NCI-H146 treated with DMSO at 0.1 percent for 48 hours (cell line): ENCODE measurements at regions not wholly inside any gene's neighbourhood (a gene's known extent, or its start where the extent isn't known, plus 50 kb on each side); places are given as distances from the start of the nearest gene placed in this dataset.
A peak's percentile ranks its signal among the peaks of the same experiment; 100 is the strongest.
"Not testable (repeated sequence)": the region's sequence is repeated elsewhere in the genome, so short reads cannot be mapped to it uniquely, and the experiment has no call there.

Source experiments
- DNase-seq: peaks from one replicate; lab custom pipeline; 2025; ENCODE audit not compliant: unreplicated experiment; lab: John Stamatoyannopoulos, UW

DNA sequence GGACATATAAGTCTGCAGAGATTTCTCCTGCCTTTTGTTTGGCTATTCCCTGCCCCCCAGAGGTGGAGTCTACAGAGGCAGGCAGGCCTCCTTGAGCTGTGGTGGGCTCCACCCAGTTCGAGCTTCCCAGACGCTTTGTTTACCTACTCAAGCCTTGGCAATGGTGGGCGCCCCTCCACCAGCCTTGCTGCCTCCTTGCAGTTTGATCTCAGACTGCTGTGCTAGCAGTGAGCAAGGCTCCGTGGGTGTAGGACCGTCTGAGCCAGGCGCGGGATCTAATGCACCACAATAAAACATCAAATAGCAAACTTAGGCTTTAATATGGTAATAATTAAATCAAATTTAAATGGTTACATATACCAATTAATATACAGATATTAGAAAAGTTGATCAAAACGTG, 525.4 kb downstream of the RERGL start:
- not testable (repeated sequence) for DNase-seq

DNA sequence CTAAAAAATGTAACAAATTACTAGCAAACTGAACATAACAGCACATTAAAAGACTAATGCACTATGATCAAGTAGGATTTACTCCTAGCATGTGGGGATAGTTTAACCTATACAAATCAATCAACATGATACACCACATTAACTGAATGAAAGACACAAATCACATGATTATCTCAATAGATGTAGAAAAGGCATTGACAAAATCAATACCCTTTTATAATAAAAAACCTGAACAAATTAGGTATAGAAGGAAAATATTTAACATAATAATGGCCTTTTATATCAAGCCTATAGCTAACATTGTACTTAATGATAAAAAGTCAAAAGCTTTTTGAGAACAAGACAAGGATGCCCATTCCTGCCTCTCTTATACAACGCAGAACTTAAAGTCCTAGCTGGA, 540.0 kb downstream of the RERGL start:
- DNase-seq: no peak

- DNase-seq: no peak
Observed at GRCh38 chr12:17540921-17541320, 549.1 kb downstream of the RERGL start.

GRCh38 chr12:17528394-17528793, 561.6 kb downstream of the RERGL start:
- DNase-seq: peak; percentile 60

DNA sequence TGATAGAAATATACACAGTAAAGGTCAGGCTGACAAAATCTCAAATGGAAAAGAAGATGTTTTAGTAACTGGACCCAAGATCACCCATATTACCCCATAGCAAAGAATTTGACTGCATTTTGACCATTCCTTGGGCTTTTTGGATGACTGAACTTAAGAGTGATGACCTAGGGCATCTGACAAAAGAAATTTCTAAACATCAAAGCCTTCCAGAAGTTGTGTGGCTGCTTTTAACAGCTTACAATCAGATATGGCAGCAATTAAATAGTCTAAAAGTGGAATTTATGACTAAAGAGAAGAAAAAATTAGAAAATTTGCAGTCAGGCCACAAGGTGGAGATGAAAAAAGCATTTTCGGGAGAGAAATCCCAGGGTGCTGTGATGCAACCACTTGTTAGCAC, 563.0 kb downstream of the RERGL start:
- DNase-seq: no peak

GRCh38 chr12:17511369-17511768, 578.6 kb downstream of the RERGL start:
- no peak for DNase-seq

DNA sequence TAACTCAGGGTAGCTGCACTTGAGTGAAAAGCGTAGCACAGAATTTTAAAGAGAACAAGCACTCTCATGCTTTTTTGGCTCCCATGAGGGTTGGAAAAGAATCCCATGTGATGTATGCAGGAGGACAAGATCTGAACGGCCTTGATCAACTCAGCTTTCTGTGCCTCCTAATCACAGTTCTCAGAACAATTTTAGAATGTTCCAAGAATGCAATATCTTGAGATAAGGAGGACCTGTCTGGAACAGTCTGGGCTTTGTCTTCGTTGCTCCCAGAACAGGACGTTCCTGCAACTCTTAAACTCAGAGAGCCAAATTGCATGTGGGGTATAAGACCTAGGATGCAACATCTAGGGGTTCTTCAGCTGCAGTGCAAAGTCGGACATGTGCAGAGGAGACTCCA, 582.7 kb downstream of the RERGL start:
- no peak for DNase-seq

GRCh38 chr12:17503742-17504141, 586.3 kb downstream of the RERGL start:
- DNase-seq: no peak

DNA sequence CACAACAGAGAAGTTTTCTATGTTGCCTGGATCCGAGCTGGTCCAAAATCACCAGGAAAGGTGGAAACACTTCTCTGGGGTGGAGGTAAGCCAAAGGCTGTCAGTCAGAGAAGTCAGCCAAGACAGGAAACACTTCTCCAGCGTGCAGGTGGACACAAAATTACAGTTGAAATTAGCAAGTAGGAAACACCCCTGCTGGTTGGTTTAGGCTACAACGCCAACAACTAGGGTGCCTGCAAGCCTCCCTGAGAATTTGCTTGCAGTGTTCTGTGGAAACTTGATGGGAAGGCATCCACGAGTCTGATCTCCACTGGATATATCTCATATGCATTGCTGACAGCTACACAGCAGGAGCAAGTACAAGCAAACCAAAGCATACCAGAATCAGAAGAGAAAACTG, 600.5 kb downstream of the RERGL start:
- DNase-seq: no peak

DNA sequence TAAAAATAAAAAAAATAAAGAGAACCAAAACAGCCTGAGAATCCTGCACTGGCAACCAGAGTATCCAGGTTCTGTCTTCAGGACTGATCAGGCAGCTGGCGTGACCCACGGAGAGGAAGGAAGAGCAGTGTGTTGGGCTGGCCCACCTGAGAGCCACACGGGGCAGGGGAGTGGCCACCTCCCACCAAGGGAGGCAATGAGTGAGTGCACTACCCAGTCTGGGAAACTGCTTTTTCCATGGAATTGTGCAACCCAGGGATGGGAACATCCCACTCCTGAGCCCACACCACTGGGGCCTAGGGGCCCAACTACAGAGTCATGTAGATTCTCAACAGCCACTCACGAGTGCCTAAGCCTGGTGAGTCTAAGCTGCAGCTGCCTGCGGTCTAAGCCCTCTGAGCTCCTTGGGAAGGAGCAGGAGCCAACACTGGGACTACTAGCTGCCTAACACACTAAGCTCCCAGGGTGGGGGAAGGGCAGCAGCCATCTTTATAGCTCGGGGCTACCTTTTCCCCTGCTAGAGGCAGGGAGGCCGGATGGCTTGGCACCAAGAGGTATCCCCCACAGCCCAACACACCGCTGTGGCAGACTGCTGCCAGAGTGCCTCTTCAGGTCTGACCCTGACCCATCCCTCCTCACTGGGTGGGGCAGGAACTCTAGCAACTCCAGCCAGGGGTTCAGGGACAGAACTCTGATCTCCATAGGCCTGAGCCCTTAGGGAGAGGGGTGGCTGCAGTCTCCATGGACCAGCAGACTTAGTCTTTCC, 610.9 kb downstream of the RERGL start:
- no peak for DNase-seq

GRCh38 chr12:17470460-17470859, 619.5 kb downstream of the RERGL start:
- DNase-seq: no peak

DNA sequence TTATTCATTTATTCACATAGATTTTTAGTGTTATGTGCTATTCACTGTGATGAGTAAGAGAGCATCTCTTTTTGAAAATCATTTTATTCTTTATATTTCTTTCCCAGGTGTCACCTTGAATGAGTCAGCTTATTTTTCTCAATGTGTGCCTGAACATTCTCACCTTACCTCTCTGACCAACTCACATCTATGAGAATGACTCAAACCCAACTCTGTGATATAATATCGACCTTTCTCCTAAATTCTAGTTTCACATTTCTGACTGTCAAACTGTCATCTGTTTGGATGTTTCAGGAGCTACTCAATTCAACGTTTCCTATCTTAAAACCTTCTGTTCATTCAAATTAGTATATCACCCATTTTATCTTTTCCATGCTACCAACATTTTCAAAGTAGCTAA, 630.8 kb downstream of the RERGL start:
- no peak for DNase-seq

DNA sequence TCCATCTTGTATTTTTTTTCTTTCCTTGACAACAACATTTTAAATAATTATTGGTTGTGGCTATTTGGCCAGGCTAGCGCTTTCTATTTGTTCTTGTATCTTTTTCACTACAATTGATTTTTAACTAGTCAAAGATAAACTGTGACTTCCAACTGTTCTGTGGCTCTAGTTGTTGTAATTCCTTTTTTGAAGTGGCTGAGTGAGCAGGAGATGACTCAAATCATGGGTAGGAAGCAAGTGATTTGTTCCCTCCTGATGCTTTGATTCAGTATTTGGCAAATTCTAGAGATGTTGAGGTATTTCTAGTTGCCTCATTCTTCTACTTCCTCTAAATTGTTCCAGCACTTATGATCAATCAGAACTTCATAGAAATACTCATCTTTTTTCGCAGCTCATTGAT, 633.5 kb downstream of the RERGL start:
- DNase-seq: no peak

DNA sequence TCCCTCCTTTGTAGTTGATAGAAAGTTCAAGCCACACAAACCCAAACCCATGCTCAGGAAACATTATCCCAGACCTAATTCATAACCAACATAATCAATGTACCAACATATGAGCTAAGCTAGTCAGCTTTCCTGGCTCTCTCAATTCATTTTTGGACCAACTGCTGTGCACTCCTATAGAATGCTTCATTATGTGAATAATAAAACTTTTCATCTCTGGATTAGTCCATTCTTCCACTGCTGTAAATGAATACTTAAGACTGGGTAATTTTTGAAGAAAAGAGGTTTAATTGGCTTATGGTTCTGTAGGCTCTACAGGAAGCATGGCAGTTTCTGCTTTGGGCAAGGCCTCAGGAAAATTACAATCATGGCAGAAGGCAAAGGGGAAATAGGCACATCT, 651.9 kb downstream of the RERGL start:
- no peak for DNase-seq

- no peak for DNase-seq
Observed at GRCh38 chr12:17416748-17417147, 673.2 kb downstream of the RERGL start.

- no peak for DNase-seq
Observed at GRCh38 chr12:17414596-17414995, 675.4 kb downstream of the RERGL start.

DNA sequence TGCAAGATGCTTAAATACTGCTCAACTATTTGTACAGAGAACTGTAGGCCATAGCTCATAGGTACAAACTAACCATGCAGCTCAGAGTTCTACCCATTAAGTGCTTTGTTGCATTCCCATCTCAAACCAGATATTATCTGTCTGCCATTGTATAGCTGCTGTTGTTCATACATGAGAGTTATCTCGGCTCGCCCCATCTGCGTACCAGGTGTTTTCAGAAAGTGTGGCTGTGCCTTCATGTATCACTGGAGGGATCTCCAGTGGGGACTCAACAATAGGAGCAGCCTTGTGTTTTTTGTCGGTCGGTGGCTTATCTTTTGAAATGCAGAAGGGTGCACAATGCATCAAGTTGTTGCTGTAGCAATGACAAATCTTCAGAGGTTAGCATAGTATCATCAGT, 678.3 kb downstream of the RERGL start:
- no peak for DNase-seq

GRCh38 chr12:17388679-17389078, 701.3 kb downstream of the RERGL start:
- DNase-seq: no peak

- no peak for DNase-seq
Observed at GRCh38 chr12:17383321-17383720, 706.7 kb downstream of the RERGL start.

DNA sequence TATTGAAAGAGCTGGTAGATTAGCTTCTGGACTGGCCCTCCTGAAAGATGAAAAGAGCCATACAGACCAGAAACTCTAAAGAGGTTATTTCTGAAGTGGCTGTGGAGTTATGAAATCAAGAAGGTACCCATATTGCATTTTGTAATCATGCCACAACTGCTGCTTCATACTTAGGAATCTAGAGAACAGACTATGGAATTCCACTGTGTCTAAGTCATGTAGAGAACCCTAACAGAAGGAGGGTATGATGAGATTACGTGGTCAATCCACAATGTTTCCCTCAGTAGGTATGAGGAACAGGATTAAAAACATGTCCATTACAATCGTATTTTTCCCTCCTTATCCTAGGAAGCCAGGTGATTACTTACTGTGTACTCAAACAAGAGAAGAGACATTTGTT, 708.8 kb downstream of the RERGL start:
- no peak for DNase-seq

- DNase-seq: peak; percentile 14
Observed at GRCh38 chr12:17372508-17372907, 717.5 kb downstream of the RERGL start.

DNA sequence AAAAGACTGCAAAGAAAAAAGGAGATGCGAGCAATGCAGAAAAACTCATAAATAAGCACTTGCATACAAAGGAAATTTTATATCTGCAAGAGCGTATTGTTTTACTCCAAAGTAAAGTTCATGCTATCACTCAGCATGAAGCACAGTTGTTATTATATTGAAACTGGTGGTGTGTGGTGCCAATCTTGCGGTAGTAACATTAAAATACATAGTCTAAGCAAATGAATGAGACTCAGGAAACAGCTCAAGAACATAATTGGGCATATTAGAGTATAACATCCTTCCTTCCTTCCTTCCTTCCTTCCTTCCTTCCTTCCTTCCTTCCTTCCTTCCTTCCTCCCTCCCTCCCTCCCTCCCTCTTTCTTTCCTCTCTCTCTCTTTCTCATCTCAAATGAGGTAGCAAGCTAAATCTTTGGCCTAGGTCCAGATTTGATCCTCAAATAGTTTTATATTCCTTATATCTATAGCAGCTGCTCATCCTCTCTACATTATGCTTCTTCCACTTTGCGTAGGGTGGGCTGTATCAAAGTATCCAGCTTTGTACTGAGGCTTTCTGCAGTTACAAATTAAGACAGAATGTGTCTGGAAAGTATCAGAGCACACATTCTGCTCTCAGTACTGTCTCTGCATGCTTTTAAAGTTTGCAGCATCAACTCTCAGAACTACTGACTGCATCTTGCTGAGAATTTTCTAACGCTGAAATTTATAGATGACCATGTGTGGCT, 718.3 kb downstream of the RERGL start:
- DNase-seq: no peak

GRCh38 chr12:17370621-17371020, 719.4 kb downstream of the RERGL start:
- no peak for DNase-seq
